ENCODE measurements at regions not wholly inside any gene's neighbourhood (a gene's known extent, or its start where the extent isn't known, plus 50 kb on each side); places are given as distances from the start of the nearest gene placed in this dataset.

DNA sequence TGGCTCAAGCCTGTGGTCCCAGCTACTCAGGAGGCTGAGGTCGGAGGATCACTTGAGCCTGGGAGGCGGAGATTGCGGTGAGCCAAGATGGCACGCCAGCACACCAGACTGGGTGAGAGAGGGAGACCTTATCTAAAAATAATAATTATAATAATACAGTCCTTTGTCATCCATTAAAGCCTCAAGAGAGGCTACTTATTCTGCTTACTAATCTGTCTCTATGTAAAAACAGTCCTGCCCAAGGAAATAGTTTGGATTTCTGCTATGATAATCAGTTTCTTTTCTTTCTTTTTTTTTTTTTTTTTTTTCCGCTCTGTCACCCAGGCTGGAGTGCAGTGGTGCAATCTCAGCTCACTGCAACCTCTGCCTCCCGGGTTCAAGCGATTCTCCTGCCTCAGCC is 228.3 kb downstream of the C1D start:
- 83 to 92% methylated on average over 7 of the region's 7 CpGs for WGBS, 2 donors
- H3K4me3 ChIP-seq (ENCODE audit: low read depth, poor library complexity, severe bottlenecking): no peak overlapping the region
- TF ChIP-seq, protein P1, sequence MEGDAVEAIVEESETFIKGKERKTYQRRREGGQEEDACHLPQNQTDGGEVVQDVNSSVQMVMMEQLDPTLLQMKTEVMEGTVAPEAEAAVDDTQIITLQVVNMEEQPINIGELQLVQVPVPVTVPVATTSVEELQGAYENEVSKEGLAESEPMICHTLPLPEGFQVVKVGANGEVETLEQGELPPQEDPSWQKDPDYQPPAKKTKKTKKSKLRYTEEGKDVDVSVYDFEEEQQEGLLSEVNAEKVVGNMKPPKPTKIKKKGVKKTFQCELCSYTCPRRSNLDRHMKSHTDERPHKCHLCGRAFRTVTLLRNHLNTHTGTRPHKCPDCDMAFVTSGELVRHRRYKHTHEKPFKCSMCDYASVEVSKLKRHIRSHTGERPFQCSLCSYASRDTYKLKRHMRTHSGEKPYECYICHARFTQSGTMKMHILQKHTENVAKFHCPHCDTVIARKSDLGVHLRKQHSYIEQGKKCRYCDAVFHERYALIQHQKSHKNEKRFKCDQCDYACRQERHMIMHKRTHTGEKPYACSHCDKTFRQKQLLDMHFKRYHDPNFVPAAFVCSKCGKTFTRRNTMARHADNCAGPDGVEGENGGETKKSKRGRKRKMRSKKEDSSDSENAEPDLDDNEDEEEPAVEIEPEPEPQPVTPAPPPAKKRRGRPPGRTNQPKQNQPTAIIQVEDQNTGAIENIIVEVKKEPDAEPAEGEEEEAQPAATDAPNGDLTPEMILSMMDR (IDR thresholded peaks at IDR 0.05): no peak
- no peak for TF ChIP-seq POLR2A (IDR thresholded peaks at IDR 0.05)
- intact Hi-C loops (cut with DNase I; ENCODE audit: low total_unique reads): no loop called here
- no peak for DNase-seq (ENCODE audit: low spot score in 2 of 2)

DNA sequence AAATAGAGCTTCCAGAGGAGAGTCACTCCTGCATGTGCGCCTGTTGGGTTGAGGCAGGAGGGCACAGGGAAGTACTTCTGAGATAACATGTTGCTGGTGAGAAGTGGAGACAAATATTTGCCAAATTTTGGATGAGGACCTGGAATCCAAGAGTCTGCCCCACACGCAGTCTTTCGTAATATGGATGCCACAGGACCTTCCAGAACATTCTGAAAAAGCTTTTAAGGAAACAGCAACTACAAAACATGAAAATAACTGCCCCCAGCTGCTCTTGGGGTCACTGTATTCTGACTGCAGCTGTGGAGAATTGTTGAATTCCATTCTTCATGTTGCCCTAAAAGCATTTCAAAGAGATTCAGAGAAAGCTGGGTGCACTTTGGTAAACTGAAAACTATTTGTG is 227.5 kb downstream of the C1D start:
- H3K4me3 ChIP-seq (ENCODE audit: low read depth, poor library complexity, severe bottlenecking): no peak overlapping the region
- no peak for DNase-seq (ENCODE audit: low spot score in 2 of 2)
- TF ChIP-seq POLR2A (IDR thresholded peaks at IDR 0.05): no peak
- TF ChIP-seq, protein P1 (IDR thresholded peaks at IDR 0.05): no peak
- 90 to 91% methylated on average over 3 of the region's 3 CpGs for WGBS, 2 donors
- intact Hi-C loops (cut with DNase I; ENCODE audit: low total_unique reads): no loop called here

DNA sequence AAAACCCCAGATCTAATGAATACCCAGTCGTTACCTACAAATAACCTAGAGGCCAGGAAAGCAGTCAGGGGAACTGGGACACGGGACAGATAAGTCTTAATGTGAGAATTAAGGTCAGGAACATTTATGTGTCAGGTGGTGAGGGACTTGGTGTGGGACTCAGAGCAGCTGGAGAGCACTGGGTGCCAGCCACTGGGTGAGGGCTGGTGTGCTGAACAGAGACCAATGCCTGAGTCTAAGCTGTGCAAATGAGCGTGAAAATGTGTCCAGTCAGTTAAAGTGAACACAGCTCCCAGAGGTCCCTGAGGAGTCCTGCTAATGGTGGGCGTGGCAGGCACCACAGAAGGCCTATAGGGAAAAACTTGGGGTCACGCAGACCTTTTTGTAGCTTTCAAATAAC is 225.9 kb downstream of the C1D start:
- no peak for DNase-seq (ENCODE audit: low spot score in 2 of 2)
- intact Hi-C loops (cut with DNase I; ENCODE audit: low total_unique reads): no loop called here
- TF ChIP-seq, protein P1 (IDR thresholded peaks at IDR 0.05): no peak
- TF ChIP-seq POLR2A (IDR thresholded peaks at IDR 0.05): no peak
- no peak overlapping the region for H3K4me3 ChIP-seq (ENCODE audit: low read depth, poor library complexity, severe bottlenecking)
- 80 to 89% methylated on average over 5 of the region's 5 CpGs for WGBS, 2 donors

DNA sequence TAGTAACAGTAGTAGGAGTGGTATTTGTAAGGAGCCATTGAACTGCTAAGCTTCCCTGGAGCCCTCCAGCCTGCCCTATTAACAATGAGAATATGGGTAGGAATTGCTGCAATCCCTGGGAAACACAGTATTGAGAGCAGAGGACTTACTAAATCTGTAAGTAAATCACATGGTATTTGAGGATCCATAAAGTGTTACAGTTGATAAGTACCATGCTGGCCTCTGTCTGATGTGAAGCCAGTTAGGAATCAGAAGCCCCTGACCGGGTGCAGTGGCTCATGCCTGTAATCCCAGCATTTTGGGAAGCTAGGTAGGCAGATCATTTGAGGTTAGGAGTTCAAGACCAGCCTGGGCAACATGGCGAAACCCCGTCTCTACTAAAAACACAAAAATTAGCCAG is 224.6 kb downstream of the C1D start:
- DNase-seq (ENCODE audit: low spot score in 2 of 2): no peak
- no peak overlapping the region for H3K4me3 ChIP-seq (ENCODE audit: low read depth, poor library complexity, severe bottlenecking)
- 93 to 97% methylated on average over 3 of the region's 3 CpGs for WGBS, 2 donors
- intact Hi-C loops (cut with DNase I; ENCODE audit: low total_unique reads): no loop called here
- TF ChIP-seq, protein P1 (IDR thresholded peaks at IDR 0.05): no peak
- TF ChIP-seq POLR2A (IDR thresholded peaks at IDR 0.05): no peak

DNA sequence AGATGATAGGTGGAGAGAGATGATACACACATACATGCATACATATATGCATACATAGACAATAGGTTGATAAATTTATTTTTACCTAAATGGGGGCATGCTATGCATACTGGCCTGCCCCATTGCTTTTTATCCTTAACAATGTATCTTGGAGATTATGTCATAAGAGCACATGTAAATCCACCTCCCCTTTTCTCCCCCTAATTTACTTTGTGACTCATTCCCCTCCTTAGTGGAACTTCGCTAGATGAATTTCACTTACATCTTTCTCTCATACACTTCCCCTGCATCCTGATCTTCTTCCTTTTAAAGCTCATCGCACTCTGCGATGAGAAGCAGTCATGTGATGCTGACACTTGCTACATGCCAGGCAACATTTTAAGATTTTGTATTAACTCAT is 223.6 kb downstream of the C1D start:
- 76 to 94% methylated on average over 3 of the region's 3 CpGs for WGBS, 2 donors
- H3K4me3 ChIP-seq (ENCODE audit: low read depth, poor library complexity, severe bottlenecking): no peak overlapping the region
- TF ChIP-seq POLR2A (IDR thresholded peaks at IDR 0.05): no peak
- TF ChIP-seq, protein P1 (IDR thresholded peaks at IDR 0.05): no peak
- no peak for DNase-seq (ENCODE audit: low spot score in 2 of 2)
- intact Hi-C loops (cut with DNase I; ENCODE audit: low total_unique reads): no loop called here

DNA sequence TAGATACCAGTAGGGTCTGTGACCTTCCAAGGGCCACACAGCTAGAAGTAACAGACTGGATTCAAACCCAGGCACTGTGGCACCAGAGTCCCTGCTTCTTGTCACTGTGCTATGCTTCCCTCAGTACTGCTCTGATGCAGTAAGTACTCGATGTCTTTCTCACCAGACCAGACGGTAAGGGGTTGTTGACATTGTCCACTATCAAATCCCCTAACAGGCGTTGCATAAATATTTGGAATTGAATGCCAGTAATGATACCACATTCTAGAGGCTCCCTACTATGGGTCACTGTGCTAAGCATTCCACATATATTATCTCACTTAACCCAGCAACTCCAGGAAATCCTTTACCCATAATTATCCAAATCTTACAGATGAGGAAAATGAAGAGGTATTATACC is 223.1 kb downstream of the C1D start:
- no peak overlapping the region for H3K4me3 ChIP-seq (ENCODE audit: low read depth, poor library complexity, severe bottlenecking)
- intact Hi-C loops (cut with DNase I; ENCODE audit: low total_unique reads): no loop called here
- no peak for DNase-seq (ENCODE audit: low spot score in 2 of 2)
- 88 to 92% methylated on average over 3 of the region's 3 CpGs for WGBS, 2 donors
- TF ChIP-seq, protein P1 (IDR thresholded peaks at IDR 0.05): no peak
- TF ChIP-seq POLR2A (IDR thresholded peaks at IDR 0.05): no peak

All from lower leg skin (tissue), 4 donors.